Activated CD4-positive, alpha-beta T cell treated with anti-CD3 and anti-CD28 coated beads, Interleukin-2, amount 10 ng/mL, durations not matched to agents 7 days and 5 days (primary cell): ENCODE measurements at regions not wholly inside any gene's neighbourhood (a gene's known extent, or its start where the extent isn't known, plus 50 kb on each side); places are given as distances from the start of the nearest gene placed in this dataset.
"Not testable (repeated sequence)": the region's sequence is repeated elsewhere in the genome, so short reads cannot be mapped to it uniquely, and the experiment has no call there.

Source experiments
- CTCF ChIA-PET: fragments of 350-600 bp; sonication (Branson Sonifier 250); formaldehyde crosslinking; loops from one replicate; lab custom pipeline; 2021; ENCODE audit warnings: antibody characterized with exemption; lab: Charles Lee
- POLR2A ChIA-PET: fragments of 350-600 bp; sonication (Branson Sonifier 250); formaldehyde crosslinking; loops from one replicate; lab custom pipeline; 2021; ENCODE audit warnings: antibody characterized with exemption; lab: Charles Lee
- DNase-seq: peaks from one replicate; pipeline ENCODE4 v3.0.0-alpha.2; 2020
- H3K27ac Mint-ChIP-seq: one replicate; pipeline ENCODE4 v1.8.0; 2021; ENCODE audit warnings: mild to moderate bottlenecking, moderate library complexity, mixed read lengths
- H3K27me3 Mint-ChIP-seq: one replicate; pipeline ENCODE4 v1.8.0; 2021; ENCODE audit warnings: mixed read lengths
- H3K36me3 Mint-ChIP-seq: one replicate; pipeline ENCODE4 v1.8.0; 2021; ENCODE audit warnings: low read depth, mixed read lengths
- H3K4me1 Mint-ChIP-seq: one replicate; pipeline ENCODE4 v1.8.0; 2021; ENCODE audit warnings: mixed read lengths
- H3K4me3 Mint-ChIP-seq: one replicate; pipeline ENCODE4 v1.8.0; 2021; ENCODE audit warnings: mild to moderate bottlenecking, moderate library complexity, mixed read lengths
- H3K9me3 Mint-ChIP-seq: one replicate; pipeline ENCODE4 v1.8.0; 2021; ENCODE audit warnings: mixed read lengths

DNA sequence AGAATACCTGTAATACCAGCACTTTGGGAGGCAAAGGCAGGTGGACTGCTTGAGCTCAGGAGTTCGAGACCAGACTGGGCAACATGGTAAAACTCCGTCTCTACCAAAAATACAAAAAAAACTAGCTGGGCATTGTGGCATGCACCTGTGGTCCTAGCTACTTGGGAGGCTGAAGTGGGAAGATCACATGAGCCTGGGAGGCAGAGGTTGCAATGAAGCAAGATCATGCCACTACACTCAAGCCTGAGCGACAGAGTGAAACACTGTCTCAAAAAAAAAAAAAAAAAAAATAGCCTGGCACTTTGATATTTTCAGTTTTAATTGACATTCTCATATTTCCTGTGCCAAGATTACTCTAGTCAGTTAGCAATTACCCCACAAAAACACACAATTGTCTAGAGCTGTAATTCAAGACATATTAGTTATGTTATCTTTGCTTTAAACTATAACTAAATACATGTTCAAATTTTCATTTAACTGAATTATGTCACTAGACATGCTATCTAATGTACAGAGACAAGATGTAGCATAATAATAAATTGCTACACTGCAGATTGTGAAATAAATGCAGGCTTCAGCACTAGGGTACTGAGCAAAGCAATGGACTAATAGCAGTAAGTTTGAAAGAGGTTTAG, 378.2 kb upstream of the GRAMD2B start:
- DNase-seq: no peak
- ChIA-PET POLR2A (no interaction called here), CTCF (interaction anchor here (0.6 to 1.0 kb wide), 2 partner anchors 13 to 247 kb away, joined by 3 read pairs; no protein-coding TSS in a partner anchor)
- Mint-ChIP-seq H3K27ac (no peak overlapping the region), H3K9me3 (no peaks in the 10 kb centered on the region), H3K4me3 (no peak overlapping the region), H3K36me3 (no peaks in the 10 kb centered on the region), H3K4me1 (no peaks in the 10 kb centered on the region), H3K27me3 (no peaks in the 10 kb centered on the region)

DNA sequence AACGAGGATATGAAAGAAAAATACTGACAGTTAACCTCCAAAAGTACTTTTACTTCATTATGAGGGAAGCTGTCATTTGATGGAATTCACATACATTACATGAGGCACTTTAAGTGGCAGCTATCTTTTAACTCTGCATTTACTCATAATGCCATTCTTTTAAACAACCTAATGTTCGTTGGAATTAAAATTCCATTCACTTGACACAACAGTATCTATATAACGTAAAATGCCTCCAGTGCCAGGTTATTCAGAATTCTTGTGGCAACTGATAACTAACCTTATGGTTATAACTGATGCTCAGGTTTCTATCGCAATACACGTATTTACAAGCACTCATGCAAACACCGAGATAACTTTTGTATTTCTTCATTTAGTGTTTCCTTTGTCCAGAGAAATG, 376.9 kb upstream of the GRAMD2B start:
- no peaks in the 10 kb centered on the region for H3K4me1 Mint-ChIP-seq
- H3K27me3 Mint-ChIP-seq: no peaks in the 10 kb centered on the region
- H3K27ac Mint-ChIP-seq: no peak overlapping the region
- POLR2A ChIA-PET: no interaction called here
- CTCF ChIA-PET: no interaction called here
- H3K36me3 Mint-ChIP-seq: no peaks in the 10 kb centered on the region
- no peak overlapping the region for H3K4me3 Mint-ChIP-seq
- no peak for DNase-seq
- H3K9me3 Mint-ChIP-seq: no peaks in the 10 kb centered on the region

DNA sequence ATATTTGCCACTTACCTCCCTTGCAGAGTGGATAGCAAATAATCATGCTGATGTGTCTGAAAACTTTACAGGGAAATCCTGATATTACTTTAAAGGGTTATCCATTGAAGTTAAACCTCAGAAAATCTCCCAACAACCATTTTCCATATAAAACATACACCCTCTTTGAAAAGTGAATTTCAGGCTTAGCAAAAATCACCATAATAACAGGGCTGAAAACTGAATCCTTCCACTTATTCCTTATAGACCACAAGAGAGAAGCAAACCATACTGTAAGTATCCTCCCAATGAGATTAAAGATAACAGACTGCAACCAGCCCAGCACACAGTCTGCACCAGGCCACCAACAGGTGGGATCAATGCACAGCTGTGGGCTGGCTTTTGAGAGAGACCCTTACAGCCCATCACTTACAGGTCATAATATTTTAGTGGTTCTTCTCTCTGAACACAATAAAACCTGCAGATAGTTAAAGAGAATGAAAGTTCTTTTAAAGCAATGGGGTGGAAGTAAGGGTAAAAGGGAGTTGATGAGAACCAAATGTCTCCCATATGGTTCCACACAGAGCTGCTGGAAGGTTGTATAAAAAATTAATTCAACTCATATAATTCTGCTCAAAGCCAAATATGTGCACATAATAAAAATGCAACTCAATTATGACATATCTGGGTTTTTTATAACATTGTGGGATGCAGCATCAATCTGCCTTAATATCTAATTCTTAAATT, 376.2 kb upstream of the GRAMD2B start:
- Mint-ChIP-seq H3K36me3 (no peaks in the 10 kb centered on the region), H3K4me3 (no peak overlapping the region), H3K4me1 (no peaks in the 10 kb centered on the region), H3K9me3 (no peaks in the 10 kb centered on the region), H3K27me3 (no peaks in the 10 kb centered on the region), H3K27ac (no peak overlapping the region)
- DNase-seq: no peak
- ChIA-PET CTCF (no interaction called here), POLR2A (no interaction called here)

DNA sequence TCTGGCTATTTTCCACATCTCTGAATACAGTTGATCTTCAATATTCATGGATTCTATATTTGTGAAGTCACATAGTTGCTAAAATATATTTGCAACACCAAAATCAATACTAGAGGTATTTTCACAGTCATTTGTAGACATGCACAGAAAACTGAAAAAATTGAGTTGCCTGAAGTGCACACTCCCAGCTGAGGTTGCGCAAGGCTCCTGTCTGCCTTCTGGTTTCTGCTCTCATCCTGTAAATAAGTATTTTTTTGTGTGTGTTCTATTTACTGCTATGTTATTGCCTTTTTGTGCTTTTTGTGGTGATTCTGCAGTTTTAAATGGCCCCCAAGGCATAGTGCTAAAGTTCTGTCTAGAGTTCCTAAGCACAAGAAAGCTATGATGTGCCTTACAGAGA, 371.1 kb upstream of the GRAMD2B start:
- Mint-ChIP-seq H3K4me3 (no peak overlapping the region), H3K36me3 (no peaks in the 10 kb centered on the region), H3K27ac (no peak overlapping the region), H3K9me3 (no peaks in the 10 kb centered on the region), H3K27me3 (no peaks in the 10 kb centered on the region), H3K4me1 (no peaks in the 10 kb centered on the region)
- ChIA-PET CTCF (no interaction called here), POLR2A (no interaction called here)
- DNase-seq: no peak

DNA sequence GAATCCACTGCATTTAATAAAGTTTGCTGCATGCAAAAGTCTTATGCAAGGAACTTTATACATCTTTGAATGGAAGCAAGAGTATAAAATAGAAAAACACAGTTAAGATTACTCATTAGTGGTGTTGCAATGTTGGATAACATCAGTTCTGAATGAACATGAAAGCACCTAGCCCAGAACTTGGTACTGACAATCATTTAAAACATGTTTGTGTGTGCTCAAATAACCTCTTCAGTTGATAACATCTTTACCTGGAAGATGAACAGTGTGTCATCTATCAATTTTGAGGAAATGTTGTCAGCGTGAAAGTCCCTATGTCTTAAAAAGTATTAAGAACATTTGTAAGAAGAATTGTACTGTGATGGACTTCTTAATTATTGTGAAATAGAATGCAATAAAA, 370.4 kb upstream of the GRAMD2B start:
- Mint-ChIP-seq H3K9me3 (no peaks in the 10 kb centered on the region), H3K27me3 (no peaks in the 10 kb centered on the region), H3K4me3 (no peak overlapping the region), H3K4me1 (no peaks in the 10 kb centered on the region), H3K27ac (no peak overlapping the region), H3K36me3 (no peaks in the 10 kb centered on the region)
- no peak for DNase-seq
- ChIA-PET POLR2A (no interaction called here), CTCF (no interaction called here)

DNA sequence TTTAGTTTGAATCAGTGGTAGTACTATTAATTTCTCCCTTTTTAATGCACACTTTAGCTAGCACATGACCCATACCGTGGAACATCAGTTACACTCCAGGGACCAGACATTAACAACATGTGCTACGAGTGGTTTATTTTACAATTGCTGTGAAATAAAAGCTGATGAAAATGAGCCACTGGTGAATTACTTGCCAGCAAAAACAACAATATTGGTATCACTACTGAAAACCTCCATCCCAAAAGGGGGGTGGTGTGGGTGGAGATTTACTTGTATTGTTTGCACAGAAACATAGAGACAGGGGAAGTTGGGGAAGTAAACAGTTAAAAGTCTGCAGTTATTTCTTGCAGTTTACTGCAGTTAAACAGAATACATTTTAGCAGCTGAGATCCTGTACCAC, 369.6 kb upstream of the GRAMD2B start:
- CTCF ChIA-PET: no interaction called here
- H3K27ac Mint-ChIP-seq: no peak overlapping the region
- no peaks in the 10 kb centered on the region for H3K9me3 Mint-ChIP-seq
- H3K4me1 Mint-ChIP-seq: no peaks in the 10 kb centered on the region
- no peak overlapping the region for H3K4me3 Mint-ChIP-seq
- no peak for DNase-seq
- H3K27me3 Mint-ChIP-seq: no peaks in the 10 kb centered on the region
- H3K36me3 Mint-ChIP-seq: no peaks in the 10 kb centered on the region
- POLR2A ChIA-PET: no interaction called here

DNA sequence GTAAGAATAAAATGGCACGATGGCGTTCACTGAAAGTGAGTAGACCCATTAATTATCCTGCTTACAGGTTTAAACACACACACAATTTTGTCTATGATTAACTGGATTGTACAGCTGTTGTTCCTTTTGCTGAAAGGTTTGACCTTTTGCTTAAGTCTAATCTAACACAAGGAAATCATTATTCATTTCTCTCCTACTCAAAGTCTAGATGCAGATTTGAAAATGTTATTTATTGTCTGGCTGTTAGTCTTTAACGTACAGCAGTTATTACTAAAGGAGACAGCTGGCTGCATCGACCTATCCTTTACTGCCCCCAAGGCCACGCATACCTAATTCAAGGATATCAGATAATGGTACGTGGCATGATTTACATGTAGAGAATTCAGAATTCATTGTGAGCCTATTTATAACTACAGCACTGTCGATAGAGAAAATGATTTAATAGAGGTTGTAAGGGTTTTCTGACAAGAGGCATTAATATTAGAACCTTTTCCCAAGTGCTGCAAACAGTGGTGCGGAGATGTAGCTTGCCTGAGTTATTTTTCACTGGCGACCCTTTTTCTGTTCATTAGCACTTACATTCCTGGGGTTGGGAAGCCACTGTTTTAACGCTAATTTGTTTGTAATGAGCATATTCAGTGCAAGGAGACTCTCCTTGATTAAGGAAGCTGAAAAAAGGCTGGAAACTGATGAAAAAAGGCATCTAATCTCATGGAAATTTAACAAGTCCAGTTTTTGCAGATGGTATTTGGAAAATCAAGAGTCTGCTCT, 368.4 kb upstream of the GRAMD2B start:
- DNase-seq: no peak
- Mint-ChIP-seq H3K27ac (no peak overlapping the region), H3K36me3 (no peaks in the 10 kb centered on the region), H3K4me3 (no peak overlapping the region), H3K27me3 (no peaks in the 10 kb centered on the region), H3K9me3 (peaks cover 2% of the 10 kb centered on the region), H3K4me1 (no peaks in the 10 kb centered on the region)
- ChIA-PET POLR2A (no interaction called here), CTCF (no interaction called here)

DNA sequence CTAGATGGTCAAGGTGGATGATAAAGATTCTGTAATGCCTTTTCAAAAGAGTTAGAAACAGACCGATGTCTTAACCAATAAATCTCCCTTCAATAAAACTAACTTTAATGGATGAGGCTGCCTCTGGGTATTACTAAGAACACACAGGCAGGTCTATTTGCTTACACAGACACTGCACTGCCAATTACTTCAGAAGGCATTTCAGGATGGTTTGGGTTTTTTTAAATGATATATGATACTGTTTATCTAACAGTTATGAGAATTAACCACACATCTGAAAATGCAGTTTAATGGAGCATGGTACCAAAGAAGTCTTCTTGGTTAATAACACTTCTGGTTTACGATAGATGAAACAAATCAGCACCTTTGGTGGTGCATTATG, 367.9 kb upstream of the GRAMD2B start:
- no peak for DNase-seq
- Mint-ChIP-seq H3K27ac (no peak overlapping the region), H3K9me3 (peaks cover 2% of the 10 kb centered on the region), H3K4me1 (no peaks in the 10 kb centered on the region), H3K36me3 (no peaks in the 10 kb centered on the region), H3K4me3 (no peak overlapping the region), H3K27me3 (no peaks in the 10 kb centered on the region)
- CTCF ChIA-PET: no interaction called here
- POLR2A ChIA-PET: no interaction called here

DNA sequence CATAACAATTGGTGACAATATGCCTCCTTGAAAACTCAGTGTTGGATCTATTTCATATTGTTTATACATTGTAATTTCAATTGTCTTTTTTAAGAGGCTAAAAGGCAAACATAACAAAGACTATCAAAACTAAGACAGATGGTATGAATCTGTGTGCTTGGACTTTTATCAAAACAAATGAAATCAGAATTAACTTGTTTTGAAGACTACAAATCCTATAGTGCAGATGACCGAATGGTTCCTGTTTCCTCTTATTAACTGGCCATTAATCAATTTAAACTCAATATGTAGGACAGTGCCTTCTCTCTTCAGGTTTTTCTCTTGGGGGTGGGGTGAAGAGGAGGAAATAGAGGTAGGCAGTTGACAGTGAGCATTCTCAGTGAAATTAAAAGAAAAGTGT, 366.9 kb upstream of the GRAMD2B start:
- POLR2A ChIA-PET: no interaction called here
- Mint-ChIP-seq H3K36me3 (no peaks in the 10 kb centered on the region), H3K27me3 (no peaks in the 10 kb centered on the region), H3K27ac (no peak overlapping the region), H3K4me1 (no peaks in the 10 kb centered on the region), H3K4me3 (no peak overlapping the region), H3K9me3 (peaks cover 2% of the 10 kb centered on the region)
- DNase-seq: no peak
- CTCF ChIA-PET: no interaction called here

DNA sequence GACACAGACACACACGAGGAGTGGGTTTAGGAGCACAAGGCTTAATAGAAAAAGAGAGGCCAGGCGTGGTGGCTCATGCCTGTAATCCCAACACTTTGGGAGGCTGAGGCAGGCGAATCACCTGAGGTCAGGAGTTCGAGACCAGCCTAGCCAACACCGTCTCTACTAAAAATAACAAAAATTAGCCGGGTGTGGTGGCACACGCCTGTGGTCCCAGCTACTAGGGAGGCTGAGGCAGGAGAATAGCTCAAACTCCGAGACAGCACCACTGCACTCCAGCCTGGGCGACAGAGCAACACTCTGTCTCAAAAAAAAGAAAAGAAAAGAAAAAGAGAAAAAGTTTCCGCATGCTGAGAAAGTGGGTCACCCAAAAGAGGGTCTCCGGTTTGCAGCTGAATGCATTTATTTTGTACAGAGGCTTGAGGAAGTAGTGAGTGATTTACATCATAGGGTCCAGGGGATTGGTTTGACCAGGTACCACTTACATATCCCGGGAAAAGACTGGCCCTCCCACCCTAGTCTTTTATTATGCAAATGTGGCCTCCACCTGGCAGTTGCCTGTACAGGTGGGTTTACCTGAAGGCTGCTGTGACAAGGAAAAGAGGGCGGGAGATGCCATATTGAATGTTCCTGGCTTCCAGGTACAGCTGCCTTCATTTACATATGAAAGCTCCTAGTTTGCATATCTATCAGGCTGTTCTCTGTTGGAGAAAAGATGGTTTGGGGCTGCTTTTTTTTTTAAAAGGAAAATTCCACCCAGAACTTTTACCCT, 366.2 kb upstream of the GRAMD2B start:
- Mint-ChIP-seq H3K36me3 (no peaks in the 10 kb centered on the region), H3K27me3 (no peaks in the 10 kb centered on the region), H3K27ac (no peak overlapping the region), H3K9me3 (peaks cover 3% of the 10 kb centered on the region), H3K4me3 (no peak overlapping the region), H3K4me1 (no peaks in the 10 kb centered on the region)
- CTCF ChIA-PET: interaction anchor here (1.1 kb wide), 1 partner anchor 12 kb away, joined by 3 read pairs; no protein-coding TSS in a partner anchor
- DNase-seq: no peak
- POLR2A ChIA-PET: no interaction called here

DNA sequence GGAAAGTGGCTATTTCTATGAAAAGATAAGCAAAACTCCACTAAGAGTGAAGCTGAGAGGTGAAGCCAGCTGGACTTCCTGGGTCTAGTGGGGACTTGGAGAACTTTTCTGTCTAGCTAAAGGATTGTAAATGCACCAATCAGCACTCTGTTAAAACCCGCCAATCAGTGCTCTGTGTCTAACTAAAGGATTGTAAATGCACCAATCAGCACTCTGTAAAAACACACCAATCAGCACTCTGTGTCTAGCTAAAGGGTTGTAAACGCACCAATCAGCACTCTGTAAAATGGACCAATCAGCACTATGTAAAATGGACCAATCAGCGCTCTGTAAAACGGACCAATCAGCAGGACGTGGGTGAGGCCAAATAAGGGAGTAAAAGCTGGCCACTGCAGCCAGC, 364.8 kb upstream of the GRAMD2B start:
- H3K9me3 Mint-ChIP-seq, H3K4me1 Mint-ChIP-seq, H3K4me3 Mint-ChIP-seq, H3K27ac Mint-ChIP-seq, H3K27me3 Mint-ChIP-seq, POLR2A ChIA-PET, H3K36me3 Mint-ChIP-seq, DNase-seq, CTCF ChIA-PET: not testable (repeated sequence)

DNA sequence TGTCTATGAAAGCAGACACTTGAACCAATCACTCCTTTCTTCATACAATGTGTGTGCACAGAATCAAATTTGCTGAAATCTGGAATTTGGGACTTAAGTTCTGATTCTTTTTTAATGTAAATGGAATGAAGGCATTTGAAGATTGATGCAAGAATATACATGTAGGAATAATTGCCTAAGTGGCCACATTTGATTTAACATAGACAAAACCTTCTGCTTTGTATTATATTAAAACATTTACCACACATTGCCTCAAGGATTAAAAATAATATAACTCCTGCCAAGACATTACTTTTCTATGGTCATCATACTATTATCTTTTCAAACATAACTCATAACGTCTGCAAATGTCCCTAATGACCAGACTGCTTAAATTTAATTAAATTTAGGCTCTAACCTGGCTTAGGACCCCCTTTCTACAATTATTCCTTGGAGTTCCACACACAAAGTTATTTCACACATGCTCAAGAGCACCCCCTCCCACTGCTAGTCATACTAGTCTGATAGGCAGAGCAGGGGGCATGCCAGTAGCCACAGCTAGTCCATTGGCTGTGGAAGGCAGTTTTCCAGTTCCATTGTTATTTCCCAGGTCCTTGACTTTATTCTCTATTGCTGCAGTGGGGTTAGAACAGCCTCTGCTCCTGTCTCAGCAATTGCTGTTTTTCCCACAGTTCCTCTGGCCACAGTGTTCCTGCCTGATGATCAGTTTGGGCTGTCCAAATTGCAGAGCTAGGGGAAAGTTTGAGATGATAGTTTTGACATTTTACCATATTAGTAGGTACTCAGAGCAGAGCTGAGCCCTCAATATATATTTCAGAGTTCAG, 360.6 kb upstream of the GRAMD2B start:
- Mint-ChIP-seq H3K9me3 (peaks cover 9% of the 10 kb centered on the region), H3K4me1 (no peaks in the 10 kb centered on the region), H3K27me3 (no peaks in the 10 kb centered on the region), H3K4me3 (no peak overlapping the region), H3K36me3 (no peaks in the 10 kb centered on the region), H3K27ac (no peak overlapping the region)
- POLR2A ChIA-PET: no interaction called here
- DNase-seq: no peak
- CTCF ChIA-PET: no interaction called here
